ENCODE measurements at regions not wholly inside any gene's neighbourhood (a gene's known extent, or its start where the extent isn't known, plus 50 kb on each side); places are given as distances from the start of the nearest gene placed in this dataset.

GRCh38 chr2:172334988-172335387 is 92.4 kb upstream of the ITGA6 start:
- H3K4me3 Mint-ChIP-seq, result no peak overlapping the region
- ATAC-seq, result no peak
- peaks cover 14% of the 10 kb centered on the region for H3K4me1 Mint-ChIP-seq
- no peaks in the 10 kb centered on the region for H3K36me3 Mint-ChIP-seq (ENCODE audit: low read depth)
- CTCF ChIA-PET, result interaction anchor here (0.7 kb wide), 1 partner anchor 95 kb away, joined by 3 read pairs; no protein-coding TSS in a partner anchor
- no peak overlapping the region for H3K27ac Mint-ChIP-seq
- POLR2A ChIA-PET, result no interaction called here
- intact Hi-C loops (cut with DNase I, micrococcal nuclease), result loop anchor here in 1 of 2 experiments (10.0 kb wide), 1 partner anchor 130 kb away; no protein-coding TSS in a partner anchor
- H3K9me3 Mint-ChIP-seq (ENCODE audit: low read depth), result no peaks in the 10 kb centered on the region
- DNase-seq, result no peak
- no peaks in the 10 kb centered on the region for H3K27me3 Mint-ChIP-seq

GRCh38 chr2:172335736-172336135 is 91.7 kb upstream of the ITGA6 start:
- peaks cover 18% of the 10 kb centered on the region for H3K4me1 Mint-ChIP-seq
- POLR2A ChIA-PET, result no interaction called here
- no peaks in the 10 kb centered on the region for H3K27me3 Mint-ChIP-seq
- ATAC-seq (no peak), DNase-seq (no peak)
- CTCF ChIA-PET, result interaction anchor here (0.7 to 1.2 kb wide), 2 partner anchors 94 to 129 kb away, joined by 3 read pairs; no protein-coding TSS in a partner anchor
- intact Hi-C loops (cut with DNase I, micrococcal nuclease), result loop anchor here in 1 of 2 experiments (10.0 kb wide), 1 partner anchor 129 kb away; no protein-coding TSS in a partner anchor
- H3K9me3 Mint-ChIP-seq (ENCODE audit: low read depth), result no peaks in the 10 kb centered on the region
- H3K36me3 Mint-ChIP-seq (ENCODE audit: low read depth), result no peaks in the 10 kb centered on the region
- H3K27ac Mint-ChIP-seq, result no peak overlapping the region
- no peak overlapping the region for H3K4me3 Mint-ChIP-seq

DNA sequence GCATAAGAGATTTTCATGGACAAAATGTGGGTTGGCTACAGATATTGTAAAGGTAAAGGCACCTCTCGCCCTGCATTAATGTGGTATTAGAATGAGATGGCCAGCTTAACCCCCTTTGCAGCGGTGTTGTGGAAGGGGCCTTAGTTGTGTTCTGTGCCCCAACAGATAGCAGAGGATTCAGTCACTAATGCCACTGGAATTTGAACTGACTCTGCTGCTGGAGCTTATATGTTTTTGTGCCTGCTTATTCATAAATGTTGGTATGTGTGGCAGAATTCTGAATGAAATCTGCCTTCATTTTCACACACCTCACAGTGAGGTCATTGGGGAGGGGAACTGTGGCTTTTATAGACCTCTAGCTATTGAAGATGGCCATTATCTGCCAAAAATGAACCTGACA is 90.7 kb upstream of the ITGA6 start:
- intact Hi-C loops (cut with DNase I, micrococcal nuclease), result loop anchor here in 1 of 2 experiments (10.0 kb wide), 1 partner anchor 128 kb away; no protein-coding TSS in a partner anchor
- ChIA-PET CTCF (interaction anchor here (1.2 kb wide), 1 partner anchor 128 kb away, joined by 3 read pairs; no protein-coding TSS in a partner anchor), POLR2A (no interaction called here)
- no peak for DNase-seq
- no peak for ATAC-seq
- H3K4me1 Mint-ChIP-seq, result peaks cover 18% of the 10 kb centered on the region
- H3K9me3 Mint-ChIP-seq (ENCODE audit: low read depth), result no peaks in the 10 kb centered on the region
- no peaks in the 10 kb centered on the region for H3K36me3 Mint-ChIP-seq (ENCODE audit: low read depth)
- no peak overlapping the region for H3K4me3 Mint-ChIP-seq
- H3K27me3 Mint-ChIP-seq, result no peaks in the 10 kb centered on the region
- H3K27ac Mint-ChIP-seq, result no peak overlapping the region

- intact Hi-C loops (cut with DNase I, micrococcal nuclease), result loop anchor here (2.0 to 10.0 kb wide), 2 partner anchors 123 to 125 kb away; no protein-coding TSS in a partner anchor
- Mint-ChIP-seq H3K4me1 (peaks cover 18% of the 10 kb centered on the region), H3K4me3 (peak overlapping the region; percentile 42), H3K36me3 (ENCODE audit: low read depth) (no peaks in the 10 kb centered on the region), H3K27ac (peak overlapping the region; percentile 10), H3K27me3 (no peaks in the 10 kb centered on the region), H3K9me3 (ENCODE audit: low read depth) (peaks cover 8% of the 10 kb centered on the region)
- ATAC-seq (peak; percentile 51), DNase-seq (peak; percentile 17)
- ChIA-PET CTCF (interaction anchor here (0.7 to 1.2 kb wide), 4 partner anchors 10 to 129 kb away, joined by 3 to 5 read pairs (median 4); no protein-coding TSS in a partner anchor), POLR2A (no interaction called here)
These were observed 87.9 kb upstream of the ITGA6 start for GRCh38 chr2:172339371-172340010.

DNA sequence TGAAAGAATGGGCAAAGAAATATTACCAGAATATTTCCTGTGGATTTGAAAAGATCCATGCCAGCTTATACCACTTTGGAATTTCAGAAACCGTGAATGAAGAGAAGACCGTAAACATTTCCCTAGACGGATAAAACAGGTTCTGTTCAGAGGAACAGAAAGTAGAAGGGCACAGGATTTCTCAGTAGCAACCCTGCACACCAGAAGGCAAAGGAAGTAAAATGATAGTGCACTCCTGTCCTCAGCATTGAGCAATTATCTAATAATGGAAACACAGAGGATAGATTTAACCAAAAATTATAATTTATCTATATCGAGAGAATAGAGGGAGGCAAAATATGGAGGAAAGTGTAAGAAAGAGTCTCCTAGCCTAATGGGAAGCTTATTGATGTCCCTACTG is 87.0 kb upstream of the ITGA6 start:
- Mint-ChIP-seq H3K27ac (peak overlapping the region; percentile 7), H3K27me3 (no peaks in the 10 kb centered on the region), H3K4me3 (peak overlapping the region; percentile 42), H3K36me3 (ENCODE audit: low read depth) (no peaks in the 10 kb centered on the region), H3K4me1 (peaks cover 18% of the 10 kb centered on the region), H3K9me3 (ENCODE audit: low read depth) (peaks cover 9% of the 10 kb centered on the region)
- DNase-seq (no peak), ATAC-seq (no peak)
- intact Hi-C loops (cut with DNase I, micrococcal nuclease), result no loop called here
- ChIA-PET POLR2A (no interaction called here), CTCF (interaction anchor here (1.2 kb wide), 2 partner anchors 124 to 128 kb away, joined by 3 to 4 read pairs; no protein-coding TSS in a partner anchor)

DNA sequence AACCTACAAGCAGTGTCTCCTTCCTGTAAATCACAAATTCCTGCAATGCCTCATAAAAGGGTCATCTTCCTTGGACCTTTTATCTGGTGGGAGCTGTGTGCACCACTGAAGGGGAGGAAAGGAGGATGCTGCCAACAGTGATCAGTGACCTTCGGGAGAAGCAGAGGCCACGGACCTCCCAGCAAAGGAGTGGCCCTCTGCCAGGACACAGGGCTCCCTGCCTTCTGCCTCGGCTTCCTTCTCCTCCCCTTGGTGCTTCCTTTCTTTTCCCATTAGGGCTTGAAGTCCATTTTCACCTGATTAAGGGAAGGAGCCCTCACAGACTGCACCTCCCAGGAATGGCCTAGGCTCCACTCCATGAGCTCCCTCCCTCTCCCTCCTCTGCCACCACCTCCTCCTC is 85.3 kb upstream of the ITGA6 start:
- Mint-ChIP-seq H3K36me3 (ENCODE audit: low read depth) (no peaks in the 10 kb centered on the region), H3K27ac (no peak overlapping the region), H3K4me1 (peaks cover 18% of the 10 kb centered on the region), H3K9me3 (ENCODE audit: low read depth) (peaks cover 11% of the 10 kb centered on the region), H3K27me3 (no peaks in the 10 kb centered on the region), H3K4me3 (no peak overlapping the region)
- CTCF ChIA-PET, result interaction anchor here (0.7 to 1.4 kb wide), 2 partner anchors 107 to 164 kb away, joined by 3 to 4 read pairs; no protein-coding TSS in a partner anchor
- intact Hi-C loops (cut with DNase I, micrococcal nuclease), result no loop called here
- POLR2A ChIA-PET, result no interaction called here
- ATAC-seq (no peak), DNase-seq (no peak)

DNA sequence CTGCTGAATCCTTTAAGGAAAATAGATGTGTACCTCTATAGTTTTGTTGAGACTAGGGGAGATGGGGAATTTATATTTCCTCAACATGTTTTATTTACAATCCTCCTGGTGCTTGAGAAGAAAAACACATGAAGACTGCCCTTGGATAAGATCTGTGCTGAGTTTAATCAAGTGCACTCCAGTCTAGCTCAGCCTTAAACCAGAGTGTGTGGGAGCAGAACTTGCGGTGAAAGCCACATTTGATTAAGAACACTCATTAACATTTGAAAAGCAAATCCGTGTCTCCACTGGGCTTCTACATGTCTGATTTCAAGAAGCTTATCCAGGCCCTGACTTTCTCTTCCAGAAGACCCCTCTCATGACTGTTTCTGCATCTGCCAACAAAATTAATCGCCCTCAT is 84.8 kb upstream of the ITGA6 start:
- no peak for DNase-seq
- Mint-ChIP-seq H3K27me3 (no peaks in the 10 kb centered on the region), H3K36me3 (ENCODE audit: low read depth) (no peaks in the 10 kb centered on the region), H3K27ac (no peak overlapping the region), H3K9me3 (ENCODE audit: low read depth) (peaks cover 15% of the 10 kb centered on the region), H3K4me3 (no peak overlapping the region), H3K4me1 (peaks cover 18% of the 10 kb centered on the region)
- POLR2A ChIA-PET, result no interaction called here
- intact Hi-C loops (cut with DNase I, micrococcal nuclease), result no loop called here
- CTCF ChIA-PET, result interaction anchor here (1.4 kb wide), 1 partner anchor 108 kb away, joined by 4 read pairs; no protein-coding TSS in a partner anchor
- no peak for ATAC-seq

GRCh38 chr2:172344159-172344558 is 83.2 kb upstream of the ITGA6 start:
- Mint-ChIP-seq H3K9me3 (ENCODE audit: low read depth) (peaks cover 19% of the 10 kb centered on the region), H3K27ac (no peak overlapping the region), H3K4me1 (peaks cover 15% of the 10 kb centered on the region), H3K36me3 (ENCODE audit: low read depth) (no peaks in the 10 kb centered on the region), H3K4me3 (no peak overlapping the region), H3K27me3 (no peaks in the 10 kb centered on the region)
- ChIA-PET CTCF (interaction anchor here (1.1 kb wide), 1 partner anchor 118 kb away, joined by 3 read pairs; no protein-coding TSS in a partner anchor), POLR2A (no interaction called here)
- DNase-seq (no peak), ATAC-seq (no peak)
- intact Hi-C loops (cut with DNase I, micrococcal nuclease), result no loop called here

- Mint-ChIP-seq H3K4me3 (no peak overlapping the region), H3K27ac (no peak overlapping the region), H3K36me3 (ENCODE audit: low read depth) (no peaks in the 10 kb centered on the region), H3K9me3 (ENCODE audit: low read depth) (peaks cover 19% of the 10 kb centered on the region), H3K4me1 (no peaks in the 10 kb centered on the region), H3K27me3 (no peaks in the 10 kb centered on the region)
- ChIA-PET POLR2A (no interaction called here), CTCF (no interaction called here)
- no peak for ATAC-seq
- intact Hi-C loops (cut with DNase I, micrococcal nuclease), result no loop called here
- DNase-seq, result no peak
These were observed 81.3 kb upstream of the ITGA6 start for GRCh38 chr2:172345956-172346555.

DNA sequence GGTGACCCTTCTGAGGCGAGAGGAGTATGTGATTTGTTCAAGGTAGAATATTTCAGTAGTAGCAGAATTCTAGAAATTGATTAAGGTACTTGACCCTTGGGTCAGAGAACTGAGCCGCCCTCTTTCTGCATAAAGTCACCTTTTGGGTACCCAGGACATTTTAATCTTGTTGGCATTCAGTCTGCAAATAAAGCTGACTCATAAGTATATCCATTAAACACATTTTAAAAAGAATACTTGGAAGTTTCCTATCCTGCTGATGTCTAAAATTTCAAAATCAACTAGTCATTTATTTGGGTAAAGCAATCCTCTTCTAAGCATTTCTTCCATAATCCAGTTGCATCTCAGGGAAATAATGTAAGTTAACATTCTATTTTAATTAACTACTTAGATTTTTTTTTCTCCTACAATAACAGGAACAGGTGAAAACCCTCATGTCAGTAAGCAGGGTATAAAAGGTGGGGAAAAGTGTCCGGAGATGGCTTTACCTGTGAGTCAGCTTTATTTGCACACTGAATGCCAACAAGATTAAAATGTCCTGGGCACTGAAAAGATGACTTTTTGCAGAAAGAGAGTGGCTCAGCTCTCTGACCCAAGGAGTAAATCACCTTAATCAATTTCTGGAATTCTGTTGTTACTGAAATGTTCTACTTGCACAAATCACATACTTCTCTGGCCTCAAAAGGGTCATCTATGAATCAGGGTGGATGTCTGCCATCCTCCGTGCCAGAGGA is 78.7 kb upstream of the ITGA6 start:
- Mint-ChIP-seq H3K27ac (no peak overlapping the region), H3K4me1 (no peaks in the 10 kb centered on the region), H3K9me3 (ENCODE audit: low read depth) (peaks cover 18% of the 10 kb centered on the region), H3K36me3 (ENCODE audit: low read depth) (no peaks in the 10 kb centered on the region), H3K4me3 (no peak overlapping the region), H3K27me3 (no peaks in the 10 kb centered on the region)
- POLR2A ChIA-PET, result no interaction called here
- intact Hi-C loops (cut with DNase I, micrococcal nuclease), result no loop called here
- CTCF ChIA-PET, result interaction anchor here (0.6 to 0.7 kb wide), 2 partner anchors 19 to 24 kb away, joined by 3 to 4 read pairs; no protein-coding TSS in a partner anchor
- DNase-seq (no peak), ATAC-seq (no peak)

DNA sequence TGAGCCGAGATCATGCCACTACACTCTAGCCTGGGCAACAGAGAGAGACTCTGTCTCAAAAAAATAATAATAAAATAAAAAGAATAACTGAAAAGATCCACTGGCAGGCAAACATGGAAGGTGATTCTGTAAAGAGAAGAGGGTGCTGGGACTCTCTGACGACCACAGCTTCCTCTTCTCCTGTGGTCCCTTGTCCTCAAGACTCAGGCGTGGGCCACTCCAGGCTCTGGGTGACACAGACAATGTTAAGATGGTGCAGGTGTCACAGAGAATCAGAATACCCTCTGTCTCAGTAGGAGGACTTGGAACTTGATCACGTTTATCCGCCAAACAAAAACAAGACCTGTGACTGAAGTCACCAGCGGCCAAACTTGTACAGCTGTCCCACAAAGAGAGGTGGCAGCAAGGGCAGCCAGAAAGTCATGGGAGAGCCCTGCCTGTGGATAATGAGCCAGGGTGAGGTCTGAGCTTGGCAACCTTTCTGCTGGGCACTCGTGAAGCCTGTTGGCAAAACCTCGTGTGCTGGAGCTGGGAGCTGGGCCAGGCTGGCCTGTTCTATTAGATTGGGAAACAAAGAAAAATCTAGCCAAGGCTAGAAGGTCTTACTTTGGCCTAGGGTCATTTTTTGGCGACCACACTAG is 76.4 kb upstream of the ITGA6 start:
- Mint-ChIP-seq H3K27me3 (no peaks in the 10 kb centered on the region), H3K4me1 (no peaks in the 10 kb centered on the region), H3K4me3 (no peak overlapping the region), H3K9me3 (ENCODE audit: low read depth) (peaks cover 8% of the 10 kb centered on the region), H3K27ac (no peak overlapping the region), H3K36me3 (ENCODE audit: low read depth) (no peaks in the 10 kb centered on the region)
- ATAC-seq (no peak), DNase-seq (no peak)
- ChIA-PET CTCF (interaction anchor here (1.6 kb wide), 1 partner anchor 110 kb away, joined by 5 read pairs; no protein-coding TSS in a partner anchor), POLR2A (no interaction called here)
- intact Hi-C loops (cut with DNase I, micrococcal nuclease), result no loop called here

Measured in activated CD4-positive, alpha-beta T cell treated with anti-CD3 and anti-CD28 coated beads for 36 hours (primary cell).